HEK293 (cell line): ENCODE measurements at regions not wholly inside any gene's neighbourhood (a gene's known extent, or its start where the extent isn't known, plus 50 kb on each side); places are given as distances from the start of the nearest gene placed in this dataset.

Experiments used
- SCRT1 ChIP-seq: fragments of 450-650 bp; formaldehyde crosslinking; IDR thresholded peaks from 2 replicates; pipeline ENCODE4 v1.5.1; 2016; ENCODE audit warnings: missing biosample characterization, missing genetic modification characterization, borderline replicate concordance
- ZBTB7A ChIP-seq: fragments of 450-650 bp; formaldehyde crosslinking; IDR thresholded peaks from 2 replicates; pipeline ENCODE4 v1.5.1; 2016; ENCODE audit warnings: low read depth, missing biosample characterization, missing genetic modification characterization
- ZNF585B ChIP-seq: fragments of 450-650 bp; formaldehyde crosslinking; IDR thresholded peaks from 2 replicates; pipeline ENCODE4 v1.5.1; 2016; ENCODE audit warnings: missing biosample characterization, missing genetic modification characterization
- TF ChIP-seq, protein P1 (sequence below): fragments of 450-650 bp; formaldehyde crosslinking; IDR thresholded peaks from 2 replicates; pipeline ENCODE4 v1.5.1; 2016; ENCODE audit warnings: missing biosample characterization, missing genetic modification characterization

- TF ChIP-seq, protein P1, sequence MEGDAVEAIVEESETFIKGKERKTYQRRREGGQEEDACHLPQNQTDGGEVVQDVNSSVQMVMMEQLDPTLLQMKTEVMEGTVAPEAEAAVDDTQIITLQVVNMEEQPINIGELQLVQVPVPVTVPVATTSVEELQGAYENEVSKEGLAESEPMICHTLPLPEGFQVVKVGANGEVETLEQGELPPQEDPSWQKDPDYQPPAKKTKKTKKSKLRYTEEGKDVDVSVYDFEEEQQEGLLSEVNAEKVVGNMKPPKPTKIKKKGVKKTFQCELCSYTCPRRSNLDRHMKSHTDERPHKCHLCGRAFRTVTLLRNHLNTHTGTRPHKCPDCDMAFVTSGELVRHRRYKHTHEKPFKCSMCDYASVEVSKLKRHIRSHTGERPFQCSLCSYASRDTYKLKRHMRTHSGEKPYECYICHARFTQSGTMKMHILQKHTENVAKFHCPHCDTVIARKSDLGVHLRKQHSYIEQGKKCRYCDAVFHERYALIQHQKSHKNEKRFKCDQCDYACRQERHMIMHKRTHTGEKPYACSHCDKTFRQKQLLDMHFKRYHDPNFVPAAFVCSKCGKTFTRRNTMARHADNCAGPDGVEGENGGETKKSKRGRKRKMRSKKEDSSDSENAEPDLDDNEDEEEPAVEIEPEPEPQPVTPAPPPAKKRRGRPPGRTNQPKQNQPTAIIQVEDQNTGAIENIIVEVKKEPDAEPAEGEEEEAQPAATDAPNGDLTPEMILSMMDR: no peak
- TF ChIP-seq ZBTB7A (tag by site-specific recombination): no peak
- no peak for TF ChIP-seq ZNF585B (tag by site-specific recombination)
- no peak for TF ChIP-seq SCRT1 (tag by site-specific recombination)
Measured at GRCh38 chr1:89466307-89466930, 58.2 kb upstream of the LRRC8B start.
